ENCODE measurements at regions not wholly inside any gene's neighbourhood (a gene's known extent, or its start where the extent isn't known, plus 50 kb on each side); places are given as distances from the start of the nearest gene placed in this dataset.

GRCh38 chr4:153087671-153088194, 116.5 kb upstream of the TRIM2 start:
- H3K4me1 ChIP-seq (ENCODE audit: control insufficient read depth, insufficient read depth, low read length, poor library complexity, severe bottlenecking), result peaks cover 10% of the 10 kb centered on the region
- H3K36me3 ChIP-seq (ENCODE audit: control insufficient read depth, insufficient read depth, low read length), result no peaks in the 10 kb centered on the region
- DNase-seq, result no peak
- H3K9me3 ChIP-seq (ENCODE audit: control insufficient read depth, low read length), result no peaks in the 10 kb centered on the region
- no peak overlapping the region for H3K27ac ChIP-seq (ENCODE audit: insufficient read depth, low read length, poor library complexity, severe bottlenecking)
- H3K27me3 ChIP-seq (replicated peaks; ENCODE audit: control insufficient read depth, insufficient read depth, low read length, poor library complexity, severe bottlenecking), result no peaks in the 10 kb centered on the region
- no peak overlapping the region for H3K4me3 ChIP-seq (ENCODE audit: insufficient read depth, low read depth, low read length, poor library complexity, severe bottlenecking)

GRCh38 chr4:153089742-153090141, 114.5 kb upstream of the TRIM2 start:
- H3K27me3 ChIP-seq (replicated peaks; ENCODE audit: control insufficient read depth, insufficient read depth, low read length, poor library complexity, severe bottlenecking), result no peaks in the 10 kb centered on the region
- H3K9me3 ChIP-seq (ENCODE audit: control insufficient read depth, low read length), result no peaks in the 10 kb centered on the region
- no peak overlapping the region for H3K27ac ChIP-seq (ENCODE audit: insufficient read depth, low read length, poor library complexity, severe bottlenecking)
- no peak overlapping the region for H3K4me3 ChIP-seq (ENCODE audit: insufficient read depth, low read depth, low read length, poor library complexity, severe bottlenecking)
- H3K4me1 ChIP-seq (ENCODE audit: control insufficient read depth, insufficient read depth, low read length, poor library complexity, severe bottlenecking), result peaks cover 9% of the 10 kb centered on the region
- H3K36me3 ChIP-seq (ENCODE audit: control insufficient read depth, insufficient read depth, low read length), result no peaks in the 10 kb centered on the region
- no peak for DNase-seq

- Histone ChIP-seq H3K27ac (ENCODE audit: insufficient read depth, low read length, poor library complexity, severe bottlenecking) (no peak overlapping the region), H3K27me3 (replicated peaks; ENCODE audit: control insufficient read depth, insufficient read depth, low read length, poor library complexity, severe bottlenecking) (no peaks in the 10 kb centered on the region), H3K36me3 (ENCODE audit: control insufficient read depth, insufficient read depth, low read length) (no peaks in the 10 kb centered on the region), H3K4me1 (ENCODE audit: control insufficient read depth, insufficient read depth, low read length, poor library complexity, severe bottlenecking) (peaks cover 5% of the 10 kb centered on the region), H3K4me3 (ENCODE audit: insufficient read depth, low read depth, low read length, poor library complexity, severe bottlenecking) (no peak overlapping the region), H3K9me3 (ENCODE audit: control insufficient read depth, low read length) (no peaks in the 10 kb centered on the region)
- no peak for DNase-seq
Measured at GRCh38 chr4:153090181-153090580, 114.1 kb upstream of the TRIM2 start.

- Histone ChIP-seq H3K36me3 (ENCODE audit: control insufficient read depth, insufficient read depth, low read length) (no peaks in the 10 kb centered on the region), H3K4me1 (ENCODE audit: control insufficient read depth, insufficient read depth, low read length, poor library complexity, severe bottlenecking) (no peaks in the 10 kb centered on the region), H3K9me3 (ENCODE audit: control insufficient read depth, low read length) (no peaks in the 10 kb centered on the region), H3K27me3 (replicated peaks; ENCODE audit: control insufficient read depth, insufficient read depth, low read length, poor library complexity, severe bottlenecking) (no peaks in the 10 kb centered on the region), H3K4me3 (ENCODE audit: insufficient read depth, low read depth, low read length, poor library complexity, severe bottlenecking) (no peak overlapping the region), H3K27ac (ENCODE audit: insufficient read depth, low read length, poor library complexity, severe bottlenecking) (no peak overlapping the region)
- no peak for DNase-seq
Measured at GRCh38 chr4:153090670-153091385, 113.4 kb upstream of the TRIM2 start.

- no peaks in the 10 kb centered on the region for H3K9me3 ChIP-seq (ENCODE audit: control insufficient read depth, low read length)
- no peaks in the 10 kb centered on the region for H3K27me3 ChIP-seq (replicated peaks; ENCODE audit: control insufficient read depth, insufficient read depth, low read length, poor library complexity, severe bottlenecking)
- DNase-seq, result no peak
- no peaks in the 10 kb centered on the region for H3K36me3 ChIP-seq (ENCODE audit: control insufficient read depth, insufficient read depth, low read length)
- H3K27ac ChIP-seq (ENCODE audit: insufficient read depth, low read length, poor library complexity, severe bottlenecking), result no peak overlapping the region
- no peaks in the 10 kb centered on the region for H3K4me1 ChIP-seq (ENCODE audit: control insufficient read depth, insufficient read depth, low read length, poor library complexity, severe bottlenecking)
- H3K4me3 ChIP-seq (ENCODE audit: insufficient read depth, low read depth, low read length, poor library complexity, severe bottlenecking), result no peak overlapping the region
Measured at GRCh38 chr4:153093396-153093795, 110.8 kb upstream of the TRIM2 start.

GRCh38 chr4:153093802-153094201, 110.4 kb upstream of the TRIM2 start:
- H3K4me3 ChIP-seq (ENCODE audit: insufficient read depth, low read depth, low read length, poor library complexity, severe bottlenecking), result no peak overlapping the region
- H3K36me3 ChIP-seq (ENCODE audit: control insufficient read depth, insufficient read depth, low read length), result no peaks in the 10 kb centered on the region
- H3K4me1 ChIP-seq (ENCODE audit: control insufficient read depth, insufficient read depth, low read length, poor library complexity, severe bottlenecking), result no peaks in the 10 kb centered on the region
- no peaks in the 10 kb centered on the region for H3K9me3 ChIP-seq (ENCODE audit: control insufficient read depth, low read length)
- no peaks in the 10 kb centered on the region for H3K27me3 ChIP-seq (replicated peaks; ENCODE audit: control insufficient read depth, insufficient read depth, low read length, poor library complexity, severe bottlenecking)
- no peak for DNase-seq
- no peak overlapping the region for H3K27ac ChIP-seq (ENCODE audit: insufficient read depth, low read length, poor library complexity, severe bottlenecking)

- Histone ChIP-seq H3K27me3 (replicated peaks; ENCODE audit: control insufficient read depth, insufficient read depth, low read length, poor library complexity, severe bottlenecking) (no peaks in the 10 kb centered on the region), H3K4me3 (ENCODE audit: insufficient read depth, low read depth, low read length, poor library complexity, severe bottlenecking) (no peak overlapping the region), H3K36me3 (ENCODE audit: control insufficient read depth, insufficient read depth, low read length) (no peaks in the 10 kb centered on the region), H3K4me1 (ENCODE audit: control insufficient read depth, insufficient read depth, low read length, poor library complexity, severe bottlenecking) (no peaks in the 10 kb centered on the region), H3K9me3 (ENCODE audit: control insufficient read depth, low read length) (no peaks in the 10 kb centered on the region), H3K27ac (ENCODE audit: insufficient read depth, low read length, poor library complexity, severe bottlenecking) (no peak overlapping the region)
- DNase-seq, result no peak
Measured at GRCh38 chr4:153094435-153094834, 109.8 kb upstream of the TRIM2 start.

GRCh38 chr4:153095448-153096204, 108.6 kb upstream of the TRIM2 start:
- no peak overlapping the region for H3K27ac ChIP-seq (ENCODE audit: insufficient read depth, low read length, poor library complexity, severe bottlenecking)
- H3K4me3 ChIP-seq (ENCODE audit: insufficient read depth, low read depth, low read length, poor library complexity, severe bottlenecking), result no peak overlapping the region
- H3K9me3 ChIP-seq (ENCODE audit: control insufficient read depth, low read length), result no peaks in the 10 kb centered on the region
- H3K36me3 ChIP-seq (ENCODE audit: control insufficient read depth, insufficient read depth, low read length), result no peaks in the 10 kb centered on the region
- no peaks in the 10 kb centered on the region for H3K4me1 ChIP-seq (ENCODE audit: control insufficient read depth, insufficient read depth, low read length, poor library complexity, severe bottlenecking)
- H3K27me3 ChIP-seq (replicated peaks; ENCODE audit: control insufficient read depth, insufficient read depth, low read length, poor library complexity, severe bottlenecking), result no peaks in the 10 kb centered on the region
- DNase-seq, result no peak

GRCh38 chr4:153096344-153096743, 107.9 kb upstream of the TRIM2 start:
- no peaks in the 10 kb centered on the region for H3K9me3 ChIP-seq (ENCODE audit: control insufficient read depth, low read length)
- H3K36me3 ChIP-seq (ENCODE audit: control insufficient read depth, insufficient read depth, low read length), result no peaks in the 10 kb centered on the region
- H3K27ac ChIP-seq (ENCODE audit: insufficient read depth, low read length, poor library complexity, severe bottlenecking), result no peak overlapping the region
- H3K4me1 ChIP-seq (ENCODE audit: control insufficient read depth, insufficient read depth, low read length, poor library complexity, severe bottlenecking), result no peaks in the 10 kb centered on the region
- H3K27me3 ChIP-seq (replicated peaks; ENCODE audit: control insufficient read depth, insufficient read depth, low read length, poor library complexity, severe bottlenecking), result no peaks in the 10 kb centered on the region
- H3K4me3 ChIP-seq (ENCODE audit: insufficient read depth, low read depth, low read length, poor library complexity, severe bottlenecking), result no peak overlapping the region
- DNase-seq, result no peak

GRCh38 chr4:153098427-153098826, 105.8 kb upstream of the TRIM2 start:
- no peak overlapping the region for H3K27ac ChIP-seq (ENCODE audit: insufficient read depth, low read length, poor library complexity, severe bottlenecking)
- H3K4me3 ChIP-seq (ENCODE audit: insufficient read depth, low read depth, low read length, poor library complexity, severe bottlenecking), result no peak overlapping the region
- H3K9me3 ChIP-seq (ENCODE audit: control insufficient read depth, low read length), result no peaks in the 10 kb centered on the region
- no peak for DNase-seq
- H3K36me3 ChIP-seq (ENCODE audit: control insufficient read depth, insufficient read depth, low read length), result no peaks in the 10 kb centered on the region
- no peaks in the 10 kb centered on the region for H3K27me3 ChIP-seq (replicated peaks; ENCODE audit: control insufficient read depth, insufficient read depth, low read length, poor library complexity, severe bottlenecking)
- no peaks in the 10 kb centered on the region for H3K4me1 ChIP-seq (ENCODE audit: control insufficient read depth, insufficient read depth, low read length, poor library complexity, severe bottlenecking)

Data from effector memory CD4-positive, alpha-beta T cell (primary cell).